ENCODE measurements at regions not wholly inside any gene's neighbourhood (a gene's known extent, or its start where the extent isn't known, plus 50 kb on each side); places are given as distances from the start of the nearest gene placed in this dataset.
A peak's percentile ranks its signal among the peaks of the same experiment; 100 is the strongest.

DNA sequence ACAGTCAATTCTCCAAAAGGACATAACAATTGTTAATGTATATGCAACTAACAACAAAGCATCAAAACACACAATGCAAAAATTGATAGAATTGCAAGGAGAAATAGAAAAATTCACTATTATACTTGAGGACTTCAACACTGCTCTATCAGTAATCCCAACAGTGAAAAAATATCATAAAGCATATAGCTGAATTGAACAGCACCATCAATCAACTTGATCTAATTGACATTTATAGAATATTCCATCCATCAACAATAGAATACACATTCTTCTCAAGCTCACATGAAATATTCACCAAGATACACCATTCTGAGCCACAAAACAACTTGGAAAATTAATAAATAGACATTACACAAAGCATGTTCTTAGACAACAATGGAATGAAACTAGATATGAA is 60.1 kb upstream of the ASXL3 start:
- DNase-seq (ENCODE audit: low spot score) = no peak

DNA sequence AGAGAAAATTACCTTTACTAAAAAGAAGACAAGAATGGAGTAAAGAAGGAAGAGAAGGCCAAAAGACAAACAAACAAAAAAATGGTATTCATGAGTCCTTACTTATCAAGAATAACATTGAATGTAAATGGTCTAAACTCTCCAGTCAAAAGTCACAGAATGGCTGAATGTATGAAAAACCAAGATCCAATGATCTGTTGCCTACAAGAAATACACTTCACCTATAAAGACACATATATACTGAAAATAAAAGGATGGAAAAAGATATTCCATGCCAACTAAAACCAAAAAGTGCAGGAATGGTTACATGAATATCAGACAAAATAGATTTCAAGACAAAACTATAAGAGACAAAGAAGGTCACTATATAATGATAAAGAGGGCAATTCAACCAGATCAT is 65.0 kb upstream of the ASXL3 start:
- no peak for DNase-seq (ENCODE audit: low spot score)

DNA sequence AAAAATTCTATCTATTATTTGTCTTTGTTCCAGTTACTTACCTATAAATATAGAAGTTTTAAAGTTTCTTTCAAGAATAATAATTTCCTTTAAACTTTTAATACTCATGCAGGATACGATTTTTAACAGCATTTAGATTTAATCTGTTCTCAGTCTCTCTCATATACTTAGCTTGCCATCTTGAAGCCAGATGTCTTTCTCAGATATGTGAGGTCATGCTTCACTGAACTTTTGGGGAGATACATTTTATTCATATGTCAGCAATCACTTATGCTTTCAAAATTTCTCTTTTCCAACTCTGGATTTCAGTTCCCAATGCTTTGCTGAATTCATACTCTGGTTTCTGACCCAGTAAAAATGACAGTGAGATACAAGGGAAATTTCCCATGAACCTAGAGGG is 66.5 kb upstream of the CCDC178 start:
- no peak for DNase-seq (ENCODE audit: low spot score)

DNA sequence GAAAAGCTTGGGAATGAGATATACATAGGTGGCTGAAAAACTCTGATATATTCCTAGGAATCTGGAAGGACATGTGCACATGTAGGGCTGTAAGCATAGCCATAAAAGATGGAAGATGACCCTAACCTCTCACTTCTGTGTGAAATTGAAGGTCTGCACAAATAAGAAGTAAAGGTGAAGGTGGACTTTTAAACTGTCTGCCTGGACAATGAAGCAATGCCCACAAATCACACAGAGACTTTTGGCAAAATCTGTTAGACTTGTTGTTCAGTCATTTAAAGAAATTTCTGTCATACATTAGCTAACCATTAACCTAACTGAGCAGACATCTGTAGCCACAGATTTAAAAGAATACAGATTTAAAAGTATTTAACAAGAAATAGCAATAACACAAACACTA is 65.3 kb upstream of the CCDC178 start:
- no peak for DNase-seq (ENCODE audit: low spot score)

DNA sequence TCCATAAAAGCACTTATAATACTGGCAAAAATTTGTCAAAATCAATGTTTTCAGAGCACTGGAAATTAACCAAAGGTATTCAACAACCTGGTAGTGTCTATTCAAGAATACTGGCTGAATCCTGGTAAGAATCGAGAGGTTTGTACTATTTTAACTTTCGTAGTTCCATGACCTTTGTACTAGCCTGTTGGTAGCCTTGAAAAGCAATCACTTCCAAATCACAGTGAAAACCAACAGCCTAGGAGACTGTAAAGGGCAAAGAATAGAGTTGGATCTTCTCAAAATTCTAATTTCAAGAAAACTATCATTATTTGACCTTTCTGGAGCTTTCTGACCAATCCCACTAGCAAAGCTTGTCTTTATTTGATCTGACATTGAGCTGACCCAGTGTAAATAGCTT is 64.8 kb upstream of the CCDC178 start:
- no peak for DNase-seq (ENCODE audit: low spot score)

DNA sequence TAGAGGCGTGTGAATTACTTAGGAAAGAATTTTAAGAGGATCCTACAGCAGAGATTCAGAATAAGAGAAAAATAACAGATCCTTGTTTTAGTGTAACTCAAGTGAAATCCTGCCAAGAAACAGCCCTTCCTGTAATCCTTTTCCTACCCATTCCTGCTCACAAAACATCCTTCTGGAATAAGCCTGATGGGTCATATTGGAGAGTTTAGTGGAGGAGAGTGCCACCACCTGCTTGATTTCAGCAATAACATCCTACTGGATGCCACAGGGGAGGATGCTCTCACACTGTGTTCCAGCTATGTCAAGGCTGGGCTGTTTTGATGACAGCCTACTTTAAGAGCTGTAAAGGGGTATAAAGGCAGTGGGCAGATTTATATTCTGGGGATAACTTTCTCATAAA is 54.8 kb upstream of the CCDC178 start:
- peak; percentile 67 for DNase-seq (ENCODE audit: low spot score)
